HG03521 (cell line): ENCODE measurements at regions not wholly inside any gene's neighbourhood (a gene's known extent, or its start where the extent isn't known, plus 50 kb on each side); places are given as distances from the start of the nearest gene placed in this dataset.

Source experiments
- ATAC-seq: cut with Tn5 transposase; IDR thresholded peaks from one replicate; pipeline ENCODE4 v1.9.1; 2021; ENCODE audit warnings: mild to moderate bottlenecking, moderate library complexity; ENCODE audit not compliant: unreplicated experiment

DNA sequence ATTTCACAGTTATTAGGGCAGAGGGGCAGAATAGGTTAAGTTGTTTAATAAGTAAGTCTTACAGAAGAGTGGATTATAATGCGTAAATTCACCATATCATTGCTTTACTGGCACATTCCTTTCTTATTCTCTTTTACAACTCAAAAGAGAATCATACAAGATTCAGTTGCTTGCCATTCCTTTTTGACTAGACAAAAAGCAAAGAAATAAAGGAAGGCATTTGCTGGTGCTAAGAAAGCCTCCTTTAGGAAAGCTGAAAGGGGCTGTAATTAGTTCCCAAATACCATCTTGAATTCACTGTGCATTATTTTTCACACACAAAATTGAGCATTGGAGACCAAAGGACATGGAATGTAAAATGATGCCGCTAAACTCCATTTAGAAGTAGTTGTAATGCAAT is 499.3 kb downstream of the NXPH1 start:
- no peak for ATAC-seq

DNA sequence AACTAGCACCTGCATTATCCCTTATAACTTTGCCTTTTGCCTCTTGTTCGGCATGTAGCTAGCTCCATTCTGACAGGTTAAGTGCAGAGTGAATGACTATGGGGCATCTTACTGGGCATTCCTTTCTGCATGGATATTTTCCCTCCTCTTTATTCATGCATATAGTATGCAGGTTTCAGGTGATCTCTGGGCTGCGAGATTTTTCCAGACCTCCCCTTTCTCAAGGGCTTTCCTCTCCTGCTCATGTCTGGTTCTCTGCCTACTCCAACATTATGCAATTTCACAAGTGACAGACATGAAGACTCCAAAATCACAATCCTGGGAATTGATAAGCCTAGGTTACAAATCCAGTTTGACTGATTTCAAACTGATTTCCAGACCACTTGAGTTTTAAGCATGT is 503.8 kb downstream of the NXPH1 start:
- no peak for ATAC-seq

DNA sequence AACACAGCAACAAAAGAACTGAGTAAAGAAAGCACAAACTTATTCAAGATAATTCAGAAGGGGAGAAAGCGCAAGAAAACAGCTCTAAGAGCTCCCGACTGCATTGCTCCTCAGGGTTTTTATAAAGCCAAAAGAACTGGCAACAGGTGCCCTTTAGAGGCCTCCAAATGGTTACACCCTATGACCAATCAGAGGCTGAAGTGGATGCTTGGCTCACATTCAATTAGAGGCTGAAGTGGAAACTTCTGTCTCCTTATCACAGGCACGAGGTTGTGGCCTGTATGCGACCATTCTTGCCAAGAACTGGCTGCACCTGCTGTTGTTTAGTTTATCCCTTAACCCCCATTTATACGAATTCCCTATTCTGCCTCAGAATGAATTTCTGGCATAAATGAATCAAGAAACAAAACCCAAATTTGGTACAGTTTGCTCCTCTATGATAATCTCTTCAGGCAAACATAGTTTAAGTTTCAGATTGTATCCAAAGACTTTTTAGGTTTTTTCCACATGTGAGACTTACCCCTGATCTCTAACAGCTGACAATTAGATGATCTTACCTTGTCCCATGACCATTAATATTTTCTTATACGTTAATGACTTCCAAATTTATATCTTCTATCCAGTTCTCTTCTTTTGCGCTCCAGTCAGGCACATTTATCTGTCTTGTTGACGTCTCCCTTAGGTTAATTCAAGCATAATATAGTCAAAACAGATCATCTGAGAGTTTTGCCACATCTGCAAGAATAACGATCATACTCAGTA is 504.8 kb downstream of the NXPH1 start:
- ATAC-seq = no peak

DNA sequence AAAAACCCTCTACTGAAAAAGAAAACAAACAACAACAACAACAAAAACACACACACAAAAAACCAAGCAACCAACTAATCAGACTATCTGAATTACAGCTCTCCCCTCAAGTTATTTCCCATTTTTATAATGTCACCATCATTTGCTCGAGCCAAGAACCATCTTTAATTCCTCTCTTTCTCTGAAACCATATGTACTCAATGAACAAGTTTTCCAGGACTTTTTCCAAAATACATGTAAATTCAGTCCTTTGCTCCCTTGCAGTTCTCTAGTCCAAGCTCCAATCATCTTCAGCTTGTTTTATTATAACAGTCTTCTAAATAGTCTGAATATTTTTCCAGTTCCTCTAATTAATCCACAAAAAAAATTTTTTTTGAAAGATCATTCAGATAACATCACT is 506.0 kb downstream of the NXPH1 start:
- ATAC-seq = no peak

DNA sequence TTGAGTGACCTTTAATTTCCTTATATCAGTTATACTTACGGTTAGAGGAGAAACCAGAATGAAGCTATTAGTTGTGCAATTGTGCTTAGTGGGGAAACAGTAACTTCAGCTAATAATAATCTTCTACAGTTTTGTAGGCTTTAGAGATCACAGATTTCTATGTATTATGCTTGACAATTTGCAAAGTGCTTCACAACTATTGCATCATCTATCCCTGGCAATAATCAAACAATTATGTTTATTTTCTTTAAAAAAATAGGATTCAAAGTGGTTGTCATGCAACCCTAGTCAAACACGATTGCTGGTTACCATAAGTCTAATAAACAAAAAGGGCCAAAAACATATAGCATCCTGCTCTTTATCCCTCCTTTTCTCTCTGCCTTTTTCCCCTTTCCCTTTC is 530.3 kb downstream of the NXPH1 start:
- no peak for ATAC-seq

DNA sequence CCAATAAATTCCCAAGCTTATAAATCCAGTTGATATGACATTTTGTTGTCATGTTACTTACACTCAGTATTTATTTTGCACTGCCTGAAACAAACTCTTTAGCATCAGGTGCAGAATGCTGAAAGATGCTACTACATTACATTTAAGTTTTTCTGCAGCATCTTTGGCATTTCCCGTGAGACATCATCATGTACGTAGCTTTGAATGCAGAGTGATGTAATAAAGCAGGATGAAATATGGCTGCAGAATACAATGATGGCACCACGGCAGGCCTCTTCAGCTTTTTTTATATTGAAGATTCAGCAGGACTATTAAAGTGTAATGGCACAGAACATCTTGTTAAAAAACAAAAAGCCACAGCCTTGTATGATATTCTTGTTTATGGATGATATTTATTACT is 531.8 kb downstream of the NXPH1 start:
- no peak for ATAC-seq

DNA sequence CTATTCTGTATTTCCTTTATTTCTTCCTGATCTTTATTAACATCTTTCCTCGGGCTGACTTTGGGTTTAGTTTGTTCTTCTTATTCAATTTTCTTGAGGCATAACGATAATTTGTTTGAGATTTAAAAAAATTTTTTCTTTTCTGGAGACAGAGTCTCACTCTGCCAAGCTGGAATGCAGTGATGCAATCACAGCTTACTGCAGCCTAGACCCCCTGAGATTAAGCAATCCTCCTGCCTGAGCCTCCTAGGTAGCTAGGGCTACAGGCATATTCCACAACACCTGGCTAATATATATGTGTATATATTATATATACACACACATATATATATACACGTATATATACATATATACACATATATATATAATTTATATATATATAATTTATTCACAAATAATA is 540.2 kb downstream of the NXPH1 start:
- ATAC-seq = no peak

DNA sequence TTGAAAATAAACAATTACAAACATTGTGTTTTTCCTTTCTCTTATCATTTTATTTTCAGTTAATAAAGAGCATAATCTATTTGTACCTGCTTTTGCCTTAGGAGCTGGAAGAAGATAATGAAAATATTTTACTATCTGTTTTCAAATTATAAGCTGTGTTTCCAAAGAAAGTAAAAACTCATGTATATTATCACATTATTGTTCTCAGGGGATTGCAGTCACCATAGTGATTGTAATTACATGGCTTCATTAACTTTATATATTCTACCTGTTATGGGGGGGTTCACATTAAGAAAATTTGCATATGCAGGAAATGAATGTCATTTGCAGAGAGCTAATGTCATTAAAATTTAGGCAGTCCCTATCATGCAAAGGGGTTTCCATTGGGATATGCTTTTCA is 542.3 kb downstream of the NXPH1 start:
- no peak for ATAC-seq

DNA sequence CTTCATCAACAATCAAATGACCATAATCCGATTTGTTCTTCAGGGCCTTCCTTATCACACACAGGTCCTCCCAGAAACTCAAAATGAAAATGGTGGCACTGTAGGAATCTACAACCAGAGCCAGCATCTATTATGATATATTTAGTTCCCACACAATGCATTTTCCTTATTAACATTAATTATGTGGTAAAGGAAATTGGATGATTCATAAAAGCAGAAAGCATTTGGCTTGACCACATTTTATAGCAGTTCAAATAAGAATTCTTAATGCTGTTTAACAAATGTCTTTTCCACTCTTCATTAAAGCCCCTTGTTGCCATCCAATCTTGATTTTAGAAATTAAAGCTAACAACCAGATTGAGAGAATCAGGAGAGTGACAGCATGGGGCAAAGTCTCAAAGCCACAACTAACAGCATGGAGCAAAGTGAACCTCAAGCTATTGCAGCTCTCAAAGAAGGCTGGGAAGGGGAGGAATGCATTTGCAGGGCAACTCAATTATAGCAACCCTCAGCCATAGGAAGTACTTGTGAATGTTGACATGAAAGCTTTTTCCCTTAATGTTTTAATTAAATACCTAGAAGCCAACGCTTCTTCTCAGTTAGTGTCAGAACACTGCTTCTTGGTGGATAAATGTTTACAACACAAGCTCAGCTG is 549.1 kb downstream of the NXPH1 start:
- ATAC-seq = no peak

DNA sequence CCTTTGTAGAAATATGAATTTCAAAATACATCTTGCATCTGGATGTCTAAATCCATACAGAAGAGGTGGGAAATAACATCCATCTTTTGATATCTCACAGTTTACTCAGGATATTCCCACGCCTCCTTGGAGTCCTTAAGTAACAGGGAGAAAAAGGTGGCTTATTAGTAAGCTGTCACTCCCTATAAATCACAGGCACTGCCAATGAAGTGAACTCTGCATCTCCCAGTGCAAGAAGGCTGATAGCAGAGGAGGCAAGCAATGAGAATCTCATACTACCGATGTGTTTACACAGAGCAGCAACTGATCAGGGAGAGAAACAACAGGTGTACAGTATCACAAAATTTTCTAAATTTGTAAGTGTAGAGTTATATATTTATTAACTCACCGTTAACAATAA is 551.8 kb downstream of the NXPH1 start:
- ATAC-seq = no peak

DNA sequence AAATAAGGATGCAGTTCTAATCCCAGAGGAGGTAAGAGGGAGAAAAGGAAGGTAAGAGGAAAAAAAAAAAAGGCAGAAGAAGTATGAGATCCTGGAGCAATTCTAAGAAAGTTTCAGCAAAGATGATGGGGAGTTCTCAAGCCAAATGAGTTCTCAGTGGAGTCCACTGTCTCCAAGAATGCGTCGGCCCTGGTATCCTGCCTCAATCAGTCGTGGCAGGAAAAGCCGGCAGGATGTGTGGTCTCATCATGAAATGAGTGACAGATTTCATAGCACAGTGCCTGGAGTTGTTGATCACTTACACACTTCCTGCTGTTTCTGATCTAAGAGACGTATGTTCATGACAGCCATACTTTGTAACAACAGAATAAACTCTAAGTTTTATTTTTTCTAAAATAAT is 554.9 kb downstream of the NXPH1 start:
- no peak for ATAC-seq

DNA sequence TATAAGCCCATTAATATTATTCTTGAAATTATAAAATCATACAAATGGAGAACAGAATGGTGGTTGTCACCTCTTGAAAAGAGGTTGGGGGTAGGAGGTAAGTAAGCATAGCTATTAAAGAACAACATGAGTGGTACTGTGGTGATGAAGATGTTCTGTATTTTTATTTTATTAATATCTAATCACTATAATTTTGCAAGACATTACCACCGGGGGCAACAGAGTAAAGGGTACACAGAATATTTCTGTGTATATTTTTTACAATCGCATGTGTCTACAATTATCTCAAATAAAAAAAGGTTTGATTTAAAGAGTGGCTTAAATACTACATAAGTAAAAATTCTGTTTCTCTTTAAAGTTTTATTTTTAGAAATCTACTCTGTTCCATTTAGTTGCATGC is 557.8 kb downstream of the NXPH1 start:
- ATAC-seq = no peak

DNA sequence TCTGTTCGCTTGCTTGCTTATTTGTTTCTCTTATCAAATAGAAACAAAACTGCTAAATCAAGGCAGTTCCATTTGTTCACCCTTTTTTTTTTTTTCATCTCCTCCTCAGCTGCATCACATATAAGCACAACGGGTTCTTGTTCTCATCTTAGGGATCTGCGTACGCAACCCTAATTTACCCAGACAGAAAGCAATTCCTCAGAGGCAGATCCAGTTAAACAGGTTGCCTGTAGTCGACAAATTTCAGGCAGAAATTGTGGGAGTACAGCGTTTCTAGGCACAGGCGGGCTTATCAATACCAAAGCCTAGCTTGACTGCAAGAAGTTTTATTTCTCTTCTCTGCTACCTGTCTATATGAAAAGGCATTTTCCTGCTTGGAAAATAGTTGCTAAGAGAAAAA is 565.4 kb downstream of the NXPH1 start:
- no peak for ATAC-seq

DNA sequence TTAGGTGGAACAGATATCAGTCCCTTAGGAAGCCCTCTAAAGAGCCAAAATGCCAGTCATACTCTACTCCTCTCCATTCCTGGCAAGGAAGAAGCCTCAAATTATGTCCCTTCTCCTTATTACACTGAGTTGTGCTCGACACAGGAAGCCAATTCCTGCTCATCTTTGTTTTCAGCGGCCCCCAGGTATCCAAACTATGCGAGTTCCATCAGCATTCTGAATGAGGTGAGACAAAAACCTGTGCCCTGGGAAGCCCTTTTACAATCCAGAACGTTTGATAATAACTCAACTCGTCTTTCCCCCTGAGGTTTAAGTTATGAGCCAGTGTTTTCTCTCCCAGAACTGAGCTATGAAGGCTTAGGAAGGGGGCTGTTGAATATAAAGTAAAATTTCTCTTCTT is 580.5 kb downstream of the NXPH1 start:
- ATAC-seq = no peak

DNA sequence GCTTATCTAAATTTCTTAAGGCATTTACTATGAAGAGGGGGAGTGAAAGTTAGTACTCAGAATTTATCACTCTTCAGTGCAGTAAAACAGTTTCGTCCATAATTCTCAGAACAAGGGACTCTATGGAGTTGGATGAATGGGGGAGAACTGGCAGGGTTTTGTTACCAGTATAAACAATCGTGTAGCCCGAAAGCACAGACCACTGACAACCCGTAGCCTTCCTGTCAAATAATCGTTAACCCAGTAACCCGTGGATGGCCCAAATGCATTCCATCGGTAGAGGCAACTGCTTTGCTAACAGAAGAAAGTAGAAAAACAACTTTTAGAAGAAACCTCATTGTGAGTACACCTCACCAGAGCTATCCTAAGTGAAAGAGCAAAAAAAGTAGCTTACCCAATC is 583.9 kb downstream of the NXPH1 start:
- no peak for ATAC-seq

DNA sequence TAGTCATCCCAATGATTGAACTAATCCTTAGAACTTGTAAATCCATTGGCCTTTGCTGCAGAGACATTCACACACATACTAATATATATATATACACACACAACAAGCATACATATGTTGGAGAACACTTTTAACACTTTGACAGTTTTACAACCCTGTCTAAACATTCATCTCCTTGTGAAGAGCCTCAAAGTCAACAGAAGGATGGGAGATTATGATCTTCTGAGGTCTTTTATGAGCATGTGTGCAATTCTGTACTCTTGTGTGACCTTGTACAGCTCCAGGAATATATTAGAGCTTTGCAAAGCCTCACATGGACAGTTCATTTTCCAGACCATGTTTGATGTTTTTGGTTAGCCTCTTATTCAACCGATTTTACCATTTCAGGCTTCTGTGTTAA is 589.0 kb downstream of the NXPH1 start:
- ATAC-seq = no peak

DNA sequence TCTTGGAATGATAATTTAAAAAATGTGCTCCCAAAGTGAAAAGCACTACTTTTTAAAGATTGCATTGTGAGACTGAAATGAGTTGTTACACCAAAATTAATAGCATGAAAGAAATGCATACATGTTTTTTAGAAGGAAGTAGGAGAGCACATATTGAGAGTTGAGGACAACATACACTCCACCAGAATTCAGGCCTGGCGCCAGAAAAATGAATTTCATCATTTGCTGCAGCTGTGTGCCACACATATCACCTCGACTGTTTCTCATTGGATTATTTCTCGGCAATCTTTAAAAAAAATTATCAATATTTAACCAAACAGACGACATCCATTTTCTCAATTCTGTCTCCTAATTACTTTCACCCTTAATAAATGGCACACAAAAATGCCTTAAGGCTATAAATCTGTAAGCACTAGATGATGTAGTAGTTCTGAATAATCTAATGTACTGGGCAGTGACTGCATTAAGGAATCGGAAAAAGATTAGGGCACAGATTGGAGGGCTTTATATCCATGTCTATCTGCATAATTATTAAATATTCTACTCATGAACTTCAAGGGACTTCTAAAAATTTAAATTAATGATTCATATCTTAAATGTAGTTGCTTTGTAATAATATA is 590.4 kb downstream of the NXPH1 start:
- no peak for ATAC-seq

DNA sequence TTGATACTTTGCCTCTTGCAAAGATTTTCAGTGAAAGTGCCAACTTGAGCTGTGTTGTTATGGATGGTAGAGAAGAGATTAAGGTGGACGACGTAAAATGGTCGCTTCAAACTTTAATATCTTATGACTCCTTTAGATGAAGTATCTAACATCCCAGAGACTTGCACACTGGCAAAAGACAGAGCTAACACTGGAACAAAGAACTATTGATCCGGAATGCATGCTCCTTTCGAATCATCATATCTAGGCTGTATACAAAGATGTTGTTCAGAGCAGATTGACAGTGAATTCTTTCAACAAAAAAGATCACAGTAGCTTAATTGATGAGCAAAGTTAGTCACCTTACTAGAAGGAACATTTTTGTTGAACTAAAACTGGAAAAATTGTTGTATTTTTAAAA is 592.7 kb downstream of the NXPH1 start:
- no peak for ATAC-seq

DNA sequence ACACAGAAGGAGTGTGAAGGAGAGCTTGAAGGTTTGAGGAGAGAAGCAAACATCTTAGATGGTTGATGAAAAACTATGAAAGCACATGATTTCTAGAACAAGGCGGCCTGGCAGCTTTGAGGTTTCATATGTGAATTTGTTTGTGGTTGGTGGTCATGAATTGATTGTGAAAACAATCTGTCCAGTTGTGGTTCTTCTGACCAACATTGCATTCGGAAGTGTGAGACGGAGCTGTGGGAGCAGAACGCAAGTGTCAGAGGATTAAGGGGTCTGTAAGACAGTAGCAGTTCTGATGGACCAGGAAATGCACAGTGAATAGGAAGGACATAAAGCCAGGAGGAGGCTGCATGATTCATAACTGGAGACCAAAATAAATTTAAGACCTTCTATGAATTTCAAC is 594.6 kb downstream of the NXPH1 start:
- ATAC-seq = no peak

DNA sequence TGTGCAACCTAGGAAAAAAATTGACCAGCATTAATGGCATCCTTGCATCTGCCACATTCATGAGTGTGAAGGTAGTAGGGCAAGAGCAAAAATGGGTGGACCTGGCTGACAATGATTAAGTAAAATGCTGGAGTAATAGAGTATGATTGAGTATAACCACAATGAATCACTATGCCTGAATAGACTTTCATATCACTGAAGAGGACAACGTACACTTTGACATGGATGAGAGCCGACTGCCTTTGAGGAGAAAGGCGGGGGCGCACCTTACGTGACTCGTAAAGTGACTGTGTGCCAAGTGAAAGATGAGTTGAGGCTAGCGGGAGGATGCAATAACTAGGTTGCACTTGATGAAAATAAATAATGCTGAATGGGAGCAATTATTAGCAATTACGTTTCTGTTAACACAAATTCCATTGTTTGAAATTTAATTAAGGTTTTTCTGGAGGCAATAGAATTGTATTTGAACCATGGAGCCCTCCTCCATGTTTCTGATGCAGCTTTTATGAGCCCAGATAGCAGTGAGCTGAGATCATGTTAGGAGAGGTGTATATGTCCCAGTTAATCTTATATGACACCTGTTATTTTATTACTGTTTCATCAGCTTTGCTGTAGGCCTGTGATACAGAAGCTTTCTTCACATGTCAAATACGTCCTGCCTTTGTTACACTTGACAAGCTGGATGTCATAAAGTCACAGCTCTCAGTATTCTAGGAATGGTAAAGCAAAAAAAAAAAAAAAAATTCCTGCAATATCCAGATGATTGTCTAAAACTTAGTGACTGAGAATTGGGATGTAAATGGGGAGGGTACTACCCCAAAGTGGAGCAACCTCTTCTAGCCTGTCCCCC is 596.5 kb downstream of the NXPH1 start:
- ATAC-seq = no peak

DNA sequence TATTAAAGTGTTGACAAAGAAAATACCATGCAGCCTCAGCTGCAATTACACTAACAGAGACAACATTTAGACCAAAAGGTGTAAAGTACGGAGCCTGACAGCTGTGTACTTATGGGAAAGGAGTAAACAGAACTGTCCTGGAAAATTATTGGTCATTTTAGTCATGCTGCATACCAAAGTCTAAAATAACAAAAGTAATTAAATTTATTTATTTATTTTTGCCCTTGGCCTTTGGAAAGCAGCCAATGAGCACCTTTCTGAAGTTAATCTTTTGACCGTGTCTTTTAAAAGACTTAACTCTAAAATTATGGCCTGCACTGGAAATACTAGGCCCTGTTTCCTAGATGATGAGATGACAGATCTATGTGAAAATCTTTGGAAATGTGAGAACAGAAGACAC is 597.6 kb downstream of the NXPH1 start:
- ATAC-seq = no peak

DNA sequence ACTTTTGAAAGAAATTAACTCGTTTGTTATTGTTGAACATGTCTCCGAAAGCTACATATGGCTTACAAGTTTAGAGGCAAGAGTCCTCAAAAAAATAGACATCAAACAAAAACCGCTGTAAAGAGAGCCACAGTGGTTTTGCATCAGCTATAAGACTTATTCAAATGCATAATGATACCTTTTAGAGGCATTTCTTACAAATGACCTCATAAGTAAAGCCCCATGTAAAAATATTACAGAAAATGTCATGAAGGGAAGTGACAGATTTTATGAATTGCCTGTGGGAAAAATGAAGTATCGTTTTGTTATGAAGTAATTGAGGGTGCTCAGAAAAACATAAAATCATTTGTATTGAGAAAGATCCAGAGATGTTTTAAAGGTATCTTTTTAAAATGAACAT is 598.0 kb downstream of the NXPH1 start:
- no peak for ATAC-seq
